Left lung (tissue), 4 donors: ENCODE measurements at regions not wholly inside any gene's neighbourhood (a gene's known extent, or its start where the extent isn't known, plus 50 kb on each side); places are given as distances from the start of the nearest gene placed in this dataset.

ENCODE experiments used
- ATAC-seq: fragments of 200-7000 bp; cut with Tn5 transposase; one replicate; pipeline ENCODE4 v1.9.1; 2020; ENCODE audit warnings: moderate library complexity
- DNase-seq, 4 donors: peaks; one replicate each; pipeline ENCODE4 v3.0.0-alpha.2; 2013 to 2020
- H3K27ac ChIP-seq, 2 donors: fragments of 200-600 bp; sonication (generic) in 1 of 2; one replicate each; pipeline versions ENCODE4 v1.5.0 to v1.8.0; 2020 to 2021
- H3K27me3 ChIP-seq, 2 donors: fragments of 200-600 bp; sonication (generic) in 1 of 2; one replicate each; pipeline versions ENCODE4 v1.5.0 to v1.8.0; 2020 to 2021
- H3K36me3 ChIP-seq, 2 donors: fragments of 200-600 bp; sonication (generic) in 1 of 2; one replicate each; pipeline versions ENCODE4 v1.5.0 to v1.8.0; 2020 to 2021
- H3K4me1 ChIP-seq, 2 donors: fragments of 200-600 bp; one replicate each; pipeline ENCODE4 v1.8.0; 2021
- H3K4me3 ChIP-seq, 2 donors: fragments of 200-600 bp; sonication (generic) in 1 of 2; one replicate each; pipeline versions ENCODE4 v1.5.0 to v1.8.0; 2020 to 2021; ENCODE audit warnings: mild to moderate bottlenecking in 1 of 2
- H3K9me3 ChIP-seq, 2 donors: fragments of 200-600 bp; sonication (generic) in 1 of 2; one replicate each; pipeline versions ENCODE4 v1.5.0 to v1.8.0; 2020 to 2021
- CTCF ChIP-seq, 2 donors: fragments of 200-600 bp; sonication (generic) in 1 of 2; IDR thresholded peaks; one replicate each; pipeline versions ENCODE4 v1.5.0 to v1.8.0; 2021; ENCODE audit warnings: antibody characterized with exemption in 2 of 2
- intact Hi-C, 2 donors: fragments of 100-400 bp; cut with DNase I; formaldehyde crosslinking; loops; one replicate each; pipeline versions ENCODE4 v1.11.2 to v1.14.2; 2022
- donor health status: DM: no; HTN: yes; CAD: no.
- donor health status: DM: no; HTN: no; CAD: no.

GRCh38 chr1:232511172-232511571 is 118.8 kb downstream of the SIPA1L2 start:
- Histone ChIP-seq H3K4me3 (no peak overlapping the region), H3K36me3 (peaks cover 0 to 21% of the 10 kb centered on the region in 2 donors), H3K9me3 (no peaks in the 10 kb centered on the region), H3K27me3 (no peaks in the 10 kb centered on the region), H3K4me1 (peaks cover 11 to 28% of the 10 kb centered on the region in 2 donors), H3K27ac (no peak overlapping the region)
- no peak for TF ChIP-seq CTCF (IDR thresholded peaks at IDR 0.05)
- no peak for ATAC-seq
- no peak for DNase-seq
- intact Hi-C loops = no loop called here

GRCh38 chr1:232510367-232511110 is 119.4 kb downstream of the SIPA1L2 start:
- Histone ChIP-seq H3K9me3 (no peaks in the 10 kb centered on the region), H3K36me3 (peaks cover 0 to 21% of the 10 kb centered on the region in 2 donors), H3K27ac (no peak overlapping the region), H3K4me3 (no peak overlapping the region), H3K27me3 (no peaks in the 10 kb centered on the region), H3K4me1 (peaks cover 11 to 28% of the 10 kb centered on the region in 2 donors)
- no peak for TF ChIP-seq CTCF (IDR thresholded peaks at IDR 0.05)
- DNase-seq = no peak
- intact Hi-C loops = no loop called here
- ATAC-seq = no peak

GRCh38 chr1:232509570-232509969 is 120.4 kb downstream of the SIPA1L2 start:
- intact Hi-C loops = no loop called here
- H3K27ac ChIP-seq = no peak overlapping the region
- DNase-seq (peak in 1 of 4 donors; percentile 15), ATAC-seq (peak; percentile 30)
- peaks cover 0 to 14% of the 10 kb centered on the region in 2 donors for H3K36me3 ChIP-seq
- TF ChIP-seq CTCF (IDR thresholded peaks at IDR 0.05) = no peak
- H3K9me3 ChIP-seq = no peaks in the 10 kb centered on the region
- no peak overlapping the region for H3K4me3 ChIP-seq
- peaks cover 11 to 28% of the 10 kb centered on the region in 2 donors for H3K4me1 ChIP-seq
- no peaks in the 10 kb centered on the region for H3K27me3 ChIP-seq

- Histone ChIP-seq H3K4me3 (no peak overlapping the region), H3K9me3 (no peaks in the 10 kb centered on the region), H3K27me3 (no peaks in the 10 kb centered on the region), H3K36me3 (no peaks in the 10 kb centered on the region), H3K4me1 (peaks cover 11 to 28% of the 10 kb centered on the region in 2 donors), H3K27ac (no peak overlapping the region)
- DNase-seq = no peak
- no peak for ATAC-seq
- intact Hi-C loops = no loop called here
- TF ChIP-seq CTCF (IDR thresholded peaks at IDR 0.05) = no peak
Observed at GRCh38 chr1:232508130-232508701, 121.7 kb downstream of the SIPA1L2 start.

- no peak overlapping the region for H3K4me3 ChIP-seq
- no peaks in the 10 kb centered on the region for H3K36me3 ChIP-seq
- H3K27me3 ChIP-seq = no peaks in the 10 kb centered on the region
- no peak for TF ChIP-seq CTCF (IDR thresholded peaks at IDR 0.05)
- H3K27ac ChIP-seq = no peak overlapping the region
- DNase-seq = no peak
- no peak for ATAC-seq
- H3K9me3 ChIP-seq = no peaks in the 10 kb centered on the region
- peaks cover 11 to 28% of the 10 kb centered on the region in 2 donors for H3K4me1 ChIP-seq
- intact Hi-C loops = no loop called here
Observed at GRCh38 chr1:232507571-232507970, 122.4 kb downstream of the SIPA1L2 start.
